T-cell (primary cell): ENCODE measurements at regions not wholly inside any gene's neighbourhood (a gene's known extent, or its start where the extent isn't known, plus 50 kb on each side); places are given as distances from the start of the nearest gene placed in this dataset.
A peak's percentile ranks its signal among the peaks of the same experiment; 100 is the strongest.

Experiments
- ATAC-seq, 4 experiments: fragments of 200-7000 bp in 3 of 4; fragments of 150-1000 bp in 1 of 4; cut with Tn5 transposase; replicated peaks in 1 of 4; 1 replicate in 3 of 4; 2 replicates in 1 of 4; pipeline ENCODE4 v1.10.0; 2021; ENCODE audit warnings: moderate library complexity in 3 of 4, mild to moderate bottlenecking in 2 of 4, moderate number of reproducible peaks in 1 of 4
- CTCF ChIA-PET, 2 donors: fragments of 300-600 bp; sonication (Branson Sonifier 250); formaldehyde crosslinking; loops; one replicate each; lab custom pipeline; 2022; ENCODE audit warnings: antibody characterized with exemption in 2 of 2; lab: Charles Lee
- POLR2A ChIA-PET, 2 donors: fragments of 300-600 bp; sonication (Branson Sonifier 250); formaldehyde crosslinking; loops; one replicate each; lab custom pipeline; 2022; ENCODE audit warnings: antibody characterized with exemption in 2 of 2; lab: Charles Lee
- DNase-seq, 35 experiments: peaks; one replicate each; pipeline versions ENCODE4 v3.0.0 to v3.0.0-alpha.2; 2013 to 2023
- H3K27ac ChIP-seq: one replicate; pipeline ENCODE4 v1.5.1; 2013; ENCODE audit warnings: low read length
- H3K27me3 ChIP-seq, 2 experiments: replicated peaks in 1 of 2; 1 replicate in 1 of 2; 2 replicates in 1 of 2; pipeline versions ENCODE4 v1.6.1 to v1.7.0; 2013; ENCODE audit warnings: low read length in 1 of 2, mixed read lengths in 1 of 2; ENCODE audit not compliant: control insufficient read depth in 2 of 2, insufficient read depth in 2 of 2; ENCODE audit errors: extremely low read depth in 1 of 2
- H3K36me3 ChIP-seq, 2 donors: 1 replicate in 1 of 2; 2 replicates in 1 of 2; pipeline versions ENCODE4 v1.6.1 to v1.7.0; 2013; ENCODE audit warnings: low read length in 1 of 2; ENCODE audit not compliant: control insufficient read depth in 2 of 2, insufficient read depth in 1 of 2; ENCODE audit errors: extremely low read depth in 1 of 2
- H3K4me1 ChIP-seq, 2 experiments: 1 replicate in 1 of 2; 2 replicates in 1 of 2; pipeline versions ENCODE4 v1.6.1 to v1.7.0; 2013; ENCODE audit warnings: low read length in 2 of 2, mixed read lengths in 1 of 2; ENCODE audit not compliant: insufficient read depth in 2 of 2, control insufficient read depth in 1 of 2; ENCODE audit errors: extremely low read depth in 1 of 2
- H3K4me3 ChIP-seq, 2 donors: 1 replicate in 1 of 2; 2 replicates in 1 of 2; pipeline versions ENCODE4 v1.5.1 to v1.7.0; 2013; ENCODE audit warnings: mild to moderate bottlenecking in 2 of 2, low read length in 1 of 2, moderate library complexity in 1 of 2; ENCODE audit not compliant: control insufficient read depth in 1 of 2; ENCODE audit errors: extremely low read depth in 1 of 2
- H3K9me3 ChIP-seq: 2 replicates; pipeline ENCODE4 v1.7.0; 2013
- H3K27ac Mint-ChIP-seq, 2 donors: one replicate each; pipeline ENCODE4 v1.8.0; 2020 to 2021; ENCODE audit warnings: mild to moderate bottlenecking in 2 of 2, mixed read lengths in 2 of 2
- H3K27me3 Mint-ChIP-seq, 2 donors: one replicate each; pipeline ENCODE4 v1.8.0; 2021 to 2022; ENCODE audit warnings: mixed read lengths in 2 of 2
- H3K36me3 Mint-ChIP-seq: one replicate; pipeline ENCODE4 v1.8.0; 2021; ENCODE audit warnings: mixed read lengths
- H3K4me1 Mint-ChIP-seq, 3 donors: one replicate each; pipeline ENCODE4 v1.8.0; 2020 to 2022; ENCODE audit warnings: mixed read lengths in 3 of 3, mild to moderate bottlenecking in 1 of 3
- H3K4me3 Mint-ChIP-seq, 3 donors: one replicate each; pipeline ENCODE4 v1.8.0; 2020 to 2022; ENCODE audit warnings: mild to moderate bottlenecking in 3 of 3, mixed read lengths in 3 of 3, moderate library complexity in 3 of 3
- H3K9me3 Mint-ChIP-seq, 3 donors: one replicate each; pipeline ENCODE4 v1.8.0; 2020 to 2022; ENCODE audit warnings: mixed read lengths in 3 of 3
- WGBS: methylation state at CpG from one replicate; pipeline ENCODE4 v1.1.5; 2013; ENCODE audit warnings: missing lambda C conversion rate; ENCODE audit not compliant: insufficient coverage; 5-methylcytosine and 5-hydroxymethylcytosine counted together

- Histone ChIP-seq H3K4me1 (peaks cover 0 to 2% of the 10 kb centered on the region in 2 experiments), H3K27me3 (peaks cover 0 to 6% of the 10 kb centered on the region in 2 experiments), H3K36me3 (no peaks in the 10 kb centered on the region), H3K9me3 (no peaks in the 10 kb centered on the region), H3K27ac (no peak overlapping the region), H3K4me3 (no peak overlapping the region)
- H3K4me1 Mint-ChIP-seq, result peaks cover 2 to 16% (median 6%) of the 10 kb centered on the region in 3 donors
- H3K27me3 Mint-ChIP-seq, result no peaks in the 10 kb centered on the region
- WGBS, result no CpG with 5 or more reads among the region's 2 CpGs
- POLR2A ChIA-PET, result interaction anchor here in 1 of 2 donors (0.6 kb wide), 1 partner anchor 150 kb away, joined by 7 read pairs; no protein-coding TSS in a partner anchor
- CTCF ChIA-PET, result no interaction called here
- no peak for DNase-seq
- H3K9me3 Mint-ChIP-seq, result peaks cover 0 to 4% (median 0%) of the 10 kb centered on the region in 3 donors
- H3K36me3 Mint-ChIP-seq, result no peaks in the 10 kb centered on the region
- H3K27ac Mint-ChIP-seq, result no peak overlapping the region
- no peak for ATAC-seq
- no peak overlapping the region for H3K4me3 Mint-ChIP-seq
These were observed 56.4 kb upstream of the RBMS1 start for GRCh38 chr2:160550048-160550447.

DNA sequence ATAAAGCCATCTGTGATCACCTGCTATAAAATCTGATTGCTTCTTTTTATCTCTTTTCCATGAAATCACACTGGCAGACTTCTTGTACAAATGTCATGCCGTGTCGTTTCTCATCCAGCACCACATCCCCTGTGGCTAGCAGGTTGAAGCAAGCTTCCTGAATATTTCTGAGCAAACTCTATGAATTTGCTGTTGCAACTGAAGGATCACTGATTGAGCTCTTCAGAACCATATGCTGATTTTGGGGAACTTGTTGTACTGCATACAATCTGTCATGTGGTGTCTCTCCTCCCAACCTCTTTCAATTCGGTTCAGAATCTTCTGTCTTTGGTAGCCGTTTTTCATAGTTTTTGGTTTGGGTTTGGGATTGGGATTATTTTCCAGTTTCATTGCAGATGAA is 57.7 kb upstream of the RBMS1 start:
- peak in 1 of 35 experiments; percentile 3 for DNase-seq
- H3K4me3 ChIP-seq, result no peak overlapping the region
- no peak overlapping the region for H3K27ac Mint-ChIP-seq
- peaks cover 2 to 16% (median 6%) of the 10 kb centered on the region in 3 donors for H3K4me1 Mint-ChIP-seq
- ATAC-seq, result no peak
- no peaks in the 10 kb centered on the region for H3K36me3 ChIP-seq
- H3K9me3 Mint-ChIP-seq, result peaks cover 0 to 4% (median 0%) of the 10 kb centered on the region in 3 donors
- POLR2A ChIA-PET, result no interaction called here
- H3K27ac ChIP-seq, result no peak overlapping the region
- H3K27me3 Mint-ChIP-seq, result no peaks in the 10 kb centered on the region
- 57% methylated on average over 2 of the region's 4 CpGs for whole genome bisulfite sequencing
- CTCF ChIA-PET, result no interaction called here
- no peaks in the 10 kb centered on the region for H3K36me3 Mint-ChIP-seq
- H3K27me3 ChIP-seq, result peaks cover 0 to 6% of the 10 kb centered on the region in 2 experiments
- peaks cover 0 to 2% of the 10 kb centered on the region in 2 experiments for H3K4me1 ChIP-seq
- no peaks in the 10 kb centered on the region for H3K9me3 ChIP-seq
- no peak overlapping the region for H3K4me3 Mint-ChIP-seq

DNA sequence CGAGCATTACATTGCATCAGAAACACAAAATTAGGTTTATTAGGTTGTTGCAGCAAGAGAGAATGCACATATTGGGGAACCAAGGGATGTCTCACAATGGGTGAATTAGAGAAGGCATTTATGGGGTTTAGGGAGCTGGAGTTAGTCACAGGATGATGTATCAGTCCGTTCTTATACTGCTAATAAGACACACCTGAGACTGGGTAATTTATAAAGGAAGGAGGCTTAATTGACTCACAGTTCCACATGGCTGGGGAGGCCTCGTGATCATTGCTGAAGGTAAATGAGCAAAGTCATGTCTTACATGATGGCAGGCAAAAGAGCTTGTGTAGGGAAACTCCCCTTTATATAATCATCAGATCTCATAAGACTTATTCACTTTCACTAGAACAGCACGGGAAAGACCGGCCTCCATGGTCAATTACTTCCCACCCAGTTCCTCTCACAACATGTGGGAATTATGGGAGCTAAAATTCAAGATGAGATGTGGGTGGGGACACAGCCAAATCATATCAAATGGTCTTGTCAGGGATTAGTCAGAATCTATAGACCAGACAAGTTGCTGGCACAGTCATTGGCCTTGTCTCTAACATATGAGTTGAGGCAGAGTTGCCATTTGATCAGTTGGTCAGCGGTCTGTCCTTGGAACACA is 61.9 kb upstream of the RBMS1 start:
- no peaks in the 10 kb centered on the region for H3K27me3 Mint-ChIP-seq
- H3K9me3 Mint-ChIP-seq, result peaks cover 0 to 4% (median 3%) of the 10 kb centered on the region in 3 donors
- peaks cover 2 to 11% (median 4%) of the 10 kb centered on the region in 3 donors for H3K4me1 Mint-ChIP-seq
- peaks cover 0 to 6% of the 10 kb centered on the region in 2 experiments for H3K27me3 ChIP-seq
- no peaks in the 10 kb centered on the region for H3K36me3 Mint-ChIP-seq
- ChIA-PET CTCF (no interaction called here), POLR2A (no interaction called here)
- DNase-seq (no peak), ATAC-seq (no peak)
- H3K27ac ChIP-seq, result no peak overlapping the region
- H3K4me3 Mint-ChIP-seq, result no peak overlapping the region
- H3K4me3 ChIP-seq, result no peak overlapping the region
- no peaks in the 10 kb centered on the region for H3K9me3 ChIP-seq
- H3K27ac Mint-ChIP-seq, result no peak overlapping the region
- WGBS, result no CpG with 5 or more reads among the region's 6 CpGs
- H3K4me1 ChIP-seq, result peaks cover 0 to 2% of the 10 kb centered on the region in 2 experiments
- no peaks in the 10 kb centered on the region for H3K36me3 ChIP-seq

- H3K27me3 ChIP-seq, result peaks cover 0 to 6% of the 10 kb centered on the region in 2 experiments
- Mint-ChIP-seq H3K4me3 (no peak overlapping the region), H3K27me3 (no peaks in the 10 kb centered on the region), H3K36me3 (no peaks in the 10 kb centered on the region), H3K4me1 (no peaks in the 10 kb centered on the region), H3K27ac (no peak overlapping the region), H3K9me3 (peaks cover 0 to 4% (median 3%) of the 10 kb centered on the region in 3 donors)
- H3K27ac ChIP-seq, result no peak overlapping the region
- no peaks in the 10 kb centered on the region for H3K36me3 ChIP-seq
- ATAC-seq (no peak), DNase-seq (no peak)
- no CpG with 5 or more reads among the region's 3 CpGs for WGBS
- H3K4me3 ChIP-seq, result no peak overlapping the region
- no peaks in the 10 kb centered on the region for H3K4me1 ChIP-seq
- ChIA-PET CTCF (no interaction called here), POLR2A (no interaction called here)
- no peaks in the 10 kb centered on the region for H3K9me3 ChIP-seq
These were observed 64.3 kb upstream of the RBMS1 start for GRCh38 chr2:160557903-160558302.

GRCh38 chr2:160558531-160558930 is 64.9 kb upstream of the RBMS1 start:
- WGBS, result 100% methylated on average over 2 of the region's 5 CpGs
- Mint-ChIP-seq H3K9me3 (peaks cover 0 to 4% (median 3%) of the 10 kb centered on the region in 3 donors), H3K36me3 (no peaks in the 10 kb centered on the region), H3K4me3 (no peak overlapping the region), H3K4me1 (no peaks in the 10 kb centered on the region), H3K27ac (no peak overlapping the region), H3K27me3 (no peaks in the 10 kb centered on the region)
- Histone ChIP-seq H3K27me3 (peaks cover 0 to 2% of the 10 kb centered on the region in 2 experiments), H3K36me3 (no peaks in the 10 kb centered on the region), H3K9me3 (no peaks in the 10 kb centered on the region), H3K27ac (no peak overlapping the region), H3K4me1 (no peaks in the 10 kb centered on the region), H3K4me3 (no peak overlapping the region)
- ChIA-PET CTCF (no interaction called here), POLR2A (no interaction called here)
- no peak for DNase-seq
- no peak for ATAC-seq

- Histone ChIP-seq H3K27me3 (no peaks in the 10 kb centered on the region), H3K27ac (no peak overlapping the region), H3K36me3 (no peaks in the 10 kb centered on the region), H3K9me3 (no peaks in the 10 kb centered on the region), H3K4me1 (peaks cover 0 to 11% of the 10 kb centered on the region in 2 experiments), H3K4me3 (no peak overlapping the region)
- POLR2A ChIA-PET, result no interaction called here
- no peak overlapping the region for H3K4me3 Mint-ChIP-seq
- H3K36me3 Mint-ChIP-seq, result no peaks in the 10 kb centered on the region
- peaks cover 12 to 21% (median 14%) of the 10 kb centered on the region in 3 donors for H3K4me1 Mint-ChIP-seq
- H3K9me3 Mint-ChIP-seq, result peaks cover 0 to 4% (median 3%) of the 10 kb centered on the region in 3 donors
- H3K27me3 Mint-ChIP-seq, result no peaks in the 10 kb centered on the region
- no peak overlapping the region for H3K27ac Mint-ChIP-seq
- WGBS, result no CpG with 5 or more reads among the region's 4 CpGs
- CTCF ChIA-PET, result no interaction called here
- no peak for DNase-seq
- ATAC-seq, result no peak
These were observed 68.1 kb upstream of the RBMS1 start for GRCh38 chr2:160561551-160562295.
